GM19351 (cell line): ENCODE measurements at regions not wholly inside any gene's neighbourhood (a gene's known extent, or its start where the extent isn't known, plus 50 kb on each side); places are given as distances from the start of the nearest gene placed in this dataset.
"Not testable (repeated sequence)": the region's sequence is repeated elsewhere in the genome, so short reads cannot be mapped to it uniquely, and the experiment has no call there.

Source experiments
- ATAC-seq: cut with Tn5 transposase; IDR thresholded peaks from one replicate; pipeline ENCODE4 v1.9.1; 2021; ENCODE audit warnings: mild to moderate bottlenecking, moderate library complexity; ENCODE audit not compliant: unreplicated experiment

GRCh38 chr6:72457738-72458137 lies 164.1 kb upstream of the KCNQ5 start:
- no peak for ATAC-seq

GRCh38 chr6:72458521-72458920 lies 163.3 kb upstream of the KCNQ5 start:
- ATAC-seq = no peak

- no peak for ATAC-seq
Measured at GRCh38 chr6:72461144-72461543, 160.7 kb upstream of the KCNQ5 start.

- ATAC-seq = no peak
Measured at GRCh38 chr6:72464246-72464645, 157.6 kb upstream of the KCNQ5 start.

- ATAC-seq = no peak
Measured at GRCh38 chr6:72464791-72465691, 156.8 kb upstream of the KCNQ5 start.

- no peak for ATAC-seq
Measured at GRCh38 chr6:72466471-72466870, 155.4 kb upstream of the KCNQ5 start.

- no peak for ATAC-seq
Measured at GRCh38 chr6:72466971-72467566, 154.8 kb upstream of the KCNQ5 start.

GRCh38 chr6:72469406-72469983 lies 152.4 kb upstream of the KCNQ5 start:
- ATAC-seq = not testable (repeated sequence)

GRCh38 chr6:72476051-72476450 lies 145.8 kb upstream of the KCNQ5 start:
- no peak for ATAC-seq

GRCh38 chr6:72476646-72477045 lies 145.2 kb upstream of the KCNQ5 start:
- no peak for ATAC-seq

DNA sequence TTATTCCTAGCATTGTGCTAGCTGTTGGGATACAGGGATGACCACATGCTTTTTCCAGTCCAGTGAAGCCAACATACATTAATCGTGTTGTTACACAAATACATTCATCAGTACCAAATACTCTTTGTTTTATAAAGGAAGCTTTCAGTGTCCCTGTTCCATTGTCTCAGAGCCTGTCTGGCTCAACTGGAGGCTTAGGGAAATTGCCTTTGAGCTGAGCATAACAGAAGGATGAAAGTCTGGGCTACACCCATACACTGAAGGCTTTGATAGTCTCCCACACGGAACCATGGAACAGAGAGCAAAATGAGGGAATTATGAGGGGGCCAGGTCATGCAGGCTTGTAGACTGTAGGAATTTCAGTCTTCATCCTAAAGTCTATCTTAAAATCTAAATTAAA lies 126.4 kb upstream of the KCNQ5 start:
- no peak for ATAC-seq

DNA sequence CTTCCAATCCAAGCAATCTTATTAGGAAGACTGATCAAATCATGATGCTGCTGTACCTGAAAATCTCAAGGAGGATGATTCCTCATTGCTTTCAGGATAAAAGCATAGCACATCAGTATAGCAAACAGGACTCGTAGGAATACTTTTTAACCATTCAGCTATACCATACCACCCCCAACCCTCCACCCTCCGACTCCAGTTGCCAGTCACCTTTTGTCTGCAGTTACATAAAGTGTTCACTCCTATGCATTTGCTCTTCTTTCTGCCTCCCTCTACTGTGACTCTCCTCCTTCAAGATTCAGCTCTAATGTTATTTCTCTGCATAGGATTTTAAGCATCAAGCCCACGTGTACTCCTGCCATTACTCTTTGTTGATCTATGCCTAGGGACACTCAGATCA lies 124.7 kb upstream of the KCNQ5 start:
- ATAC-seq = no peak

- no peak for ATAC-seq
Measured at GRCh38 chr6:72500669-72501068, 121.2 kb upstream of the KCNQ5 start.

GRCh38 chr6:72504406-72504805 lies 117.5 kb upstream of the KCNQ5 start:
- no peak for ATAC-seq

DNA sequence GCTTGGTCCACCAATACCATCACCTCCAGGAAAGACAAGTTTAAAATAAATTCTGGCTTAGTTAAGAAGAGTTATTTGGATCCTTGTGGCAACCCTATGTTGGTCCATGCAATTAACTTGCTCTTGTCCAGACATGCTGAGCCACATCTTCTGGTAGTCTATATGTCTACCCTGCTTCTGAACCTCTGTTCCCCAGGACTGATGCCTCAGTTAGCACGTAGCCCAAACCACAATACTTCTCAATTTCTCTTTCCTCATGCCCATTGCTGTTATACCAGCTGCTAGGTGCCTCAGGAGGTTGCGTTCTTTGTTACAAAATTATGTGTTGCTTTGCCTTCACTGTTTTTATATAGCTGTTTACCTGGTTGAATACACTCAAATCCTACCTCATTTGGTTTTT lies 116.4 kb upstream of the KCNQ5 start:
- no peak for ATAC-seq

DNA sequence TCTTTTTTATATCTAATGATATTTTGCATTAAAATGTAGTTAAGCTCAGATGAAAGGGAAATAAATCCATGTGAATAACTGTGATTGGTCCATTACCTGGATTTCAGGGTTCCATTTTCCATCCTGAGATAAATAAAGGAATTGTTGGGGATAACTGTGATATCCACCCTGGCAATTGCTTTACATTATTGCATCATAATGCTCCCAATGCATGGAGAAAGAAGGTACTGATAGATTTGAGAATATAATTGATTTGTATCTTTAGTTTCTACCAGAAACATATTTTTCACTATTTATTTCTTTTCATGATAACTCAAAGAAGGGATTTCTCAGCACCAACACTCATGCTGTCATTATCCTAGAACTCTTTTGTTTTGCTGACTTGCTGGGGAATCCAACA lies 102.0 kb upstream of the KCNQ5 start:
- ATAC-seq = no peak

DNA sequence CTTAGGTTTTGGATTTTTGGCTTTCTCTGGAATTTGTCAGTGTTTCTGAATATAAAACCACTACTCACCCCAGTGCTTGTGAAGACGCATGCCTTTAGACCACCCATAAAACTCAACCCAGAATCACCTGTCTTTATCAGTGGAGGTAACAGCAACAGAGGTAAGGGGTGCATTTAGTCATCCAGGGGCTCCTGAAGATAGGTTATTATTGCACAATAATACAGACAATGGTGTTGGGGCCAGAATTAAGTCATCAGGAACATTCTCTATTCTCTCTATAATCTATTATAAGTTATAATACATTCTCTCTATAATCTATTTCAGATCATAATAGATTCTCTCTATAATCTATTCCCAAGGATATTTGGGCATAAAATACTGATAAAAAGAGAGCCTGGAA lies 100.2 kb upstream of the KCNQ5 start:
- no peak for ATAC-seq

DNA sequence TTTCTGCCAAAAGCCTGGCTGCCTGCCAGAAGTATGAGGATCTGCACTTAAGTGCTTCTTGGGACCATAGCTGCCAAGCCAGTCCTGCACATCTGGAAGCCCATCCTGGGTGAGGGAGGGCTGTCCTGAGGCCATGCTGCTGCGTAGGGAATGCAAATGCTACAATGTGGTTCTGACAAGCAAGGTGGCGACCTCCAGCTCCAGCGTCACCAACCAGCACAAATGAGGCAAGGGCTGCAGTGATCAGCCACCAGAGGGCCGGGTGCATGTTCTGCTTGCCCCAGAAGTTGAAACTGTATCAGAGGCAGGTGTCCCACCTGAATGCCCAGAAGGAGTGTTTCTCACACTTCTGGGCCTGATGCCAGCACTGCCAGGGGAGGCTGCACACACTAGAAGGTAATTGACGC lies 99.1 kb upstream of the KCNQ5 start:
- peak; percentile 83 for ATAC-seq

DNA sequence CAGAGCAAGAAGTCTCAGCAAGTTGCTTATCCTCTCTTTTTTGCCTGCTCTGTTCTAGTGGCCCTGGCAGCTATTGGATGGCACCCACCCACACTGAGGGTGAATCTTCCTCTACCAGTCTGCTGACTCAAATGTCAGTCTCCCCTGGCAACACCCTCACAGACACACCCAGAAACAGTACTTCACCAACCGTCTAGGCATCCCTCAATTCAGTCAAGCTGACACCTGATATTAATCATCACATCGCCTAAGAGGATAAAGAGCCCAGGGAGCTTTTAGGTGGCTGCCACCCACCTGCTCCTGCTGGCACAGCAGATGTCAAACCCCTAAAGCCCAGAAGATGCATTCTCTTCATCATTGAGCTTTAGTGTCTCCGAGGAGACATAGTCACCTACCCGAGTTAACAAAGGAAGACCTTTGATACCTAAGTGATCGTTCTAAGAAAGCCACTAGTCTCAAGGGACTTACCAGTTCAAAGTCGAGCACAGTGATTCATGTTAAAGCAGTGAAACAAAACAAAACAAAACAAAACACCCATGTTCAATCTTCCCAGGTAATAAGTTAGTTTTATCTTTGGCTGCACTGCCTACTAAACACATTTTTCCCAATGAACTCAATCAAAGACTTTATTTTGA lies 97.7 kb upstream of the KCNQ5 start:
- no peak for ATAC-seq

DNA sequence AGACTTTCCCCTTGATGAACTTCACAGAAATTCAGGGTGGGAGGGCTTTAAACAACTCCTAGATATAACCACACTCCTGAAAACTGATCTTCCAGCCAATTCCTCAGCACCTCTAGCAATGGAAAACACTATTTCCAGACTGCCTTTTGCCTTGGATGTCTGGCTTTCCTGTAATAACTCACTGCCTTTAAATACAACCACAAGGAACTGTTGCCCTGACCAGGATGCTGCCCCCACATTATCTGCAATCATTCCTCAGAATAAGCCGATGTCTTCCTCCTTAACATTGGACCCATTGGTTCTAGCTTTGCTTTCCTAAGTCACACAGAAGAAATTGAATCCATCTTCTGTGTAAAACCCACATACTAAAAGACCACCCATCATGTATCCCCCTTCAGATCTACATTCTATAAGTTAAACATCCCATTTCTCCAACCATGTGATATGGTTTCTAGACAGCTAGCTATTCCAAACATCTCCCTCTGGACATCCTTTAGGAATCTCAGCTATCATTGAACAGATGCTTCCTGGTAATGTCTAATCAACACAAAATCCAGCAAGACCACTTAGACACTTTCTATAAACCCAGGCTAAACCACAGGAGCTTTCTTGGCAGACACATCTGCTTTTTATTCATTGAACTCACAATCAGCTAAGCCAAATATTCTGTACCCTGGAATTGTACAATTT lies 95.9 kb upstream of the KCNQ5 start:
- no peak for ATAC-seq

GRCh38 chr6:72530152-72530551 lies 91.7 kb upstream of the KCNQ5 start:
- no peak for ATAC-seq
